Lower leg skin (tissue), 4 donors: ENCODE measurements at regions not wholly inside any gene's neighbourhood (a gene's known extent, or its start where the extent isn't known, plus 50 kb on each side); places are given as distances from the start of the nearest gene placed in this dataset.

Experiments
- DNase-seq, 2 donors: peaks; one replicate each; pipeline ENCODE4 v3.0.0-alpha.2; 2019; ENCODE audit warnings: low spot score in 2 of 2
- H3K4me3 ChIP-seq: fragments of 200-600 bp; sonication (generic); 2 replicates; pipeline ENCODE4 v1.5.1; 2017; ENCODE audit warnings: mild to moderate bottlenecking, low read depth; ENCODE audit not compliant: poor library complexity, severe bottlenecking
- POLR2A ChIP-seq, 2 donors: fragments of 450-650 bp; IDR thresholded peaks; one replicate each; pipeline ENCODE4 v1.6.1; 2016 to 2017; ENCODE audit warnings: antibody characterized with exemption in 2 of 2, mild to moderate bottlenecking in 1 of 2, moderate library complexity in 1 of 2
- WGBS, 2 donors: methylation state at CpG; one replicate each; pipeline ENCODE4 v1.1.5; 2018; 5-methylcytosine and 5-hydroxymethylcytosine counted together
- intact Hi-C: fragments of 100-400 bp; cut with DNase I; formaldehyde crosslinking; loops from one replicate; pipeline ENCODE4 v1.15.0; 2023; ENCODE audit warnings: low total_unique reads
- TF ChIP-seq, protein P1 (sequence below), 3 donors: fragments of 450-650 bp; IDR thresholded peaks; one replicate each; pipeline ENCODE4 v1.5.1; 2016; ENCODE audit warnings: antibody characterized with exemption in 3 of 3, mild to moderate bottlenecking in 3 of 3, moderate library complexity in 2 of 3

DNA sequence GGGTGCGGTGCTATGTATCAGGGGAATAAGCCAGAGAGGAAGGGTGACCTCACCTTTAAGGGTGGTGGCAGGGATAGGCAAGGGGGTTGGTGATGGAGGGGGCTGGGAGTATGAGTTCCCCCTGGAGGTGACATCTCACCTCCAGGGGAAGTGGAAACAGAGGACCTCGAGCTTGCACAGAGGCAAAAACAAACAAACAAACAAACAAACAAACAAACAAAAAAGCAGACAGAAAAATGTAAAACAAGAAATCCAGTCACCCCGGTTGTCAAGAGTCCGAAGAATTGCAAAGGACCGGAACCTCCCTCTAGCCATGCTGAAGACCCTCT is 112.2 kb upstream of the MYL2 start:
- no peak for TF ChIP-seq POLR2A (IDR thresholded peaks at IDR 0.05)
- TF ChIP-seq, protein P1, sequence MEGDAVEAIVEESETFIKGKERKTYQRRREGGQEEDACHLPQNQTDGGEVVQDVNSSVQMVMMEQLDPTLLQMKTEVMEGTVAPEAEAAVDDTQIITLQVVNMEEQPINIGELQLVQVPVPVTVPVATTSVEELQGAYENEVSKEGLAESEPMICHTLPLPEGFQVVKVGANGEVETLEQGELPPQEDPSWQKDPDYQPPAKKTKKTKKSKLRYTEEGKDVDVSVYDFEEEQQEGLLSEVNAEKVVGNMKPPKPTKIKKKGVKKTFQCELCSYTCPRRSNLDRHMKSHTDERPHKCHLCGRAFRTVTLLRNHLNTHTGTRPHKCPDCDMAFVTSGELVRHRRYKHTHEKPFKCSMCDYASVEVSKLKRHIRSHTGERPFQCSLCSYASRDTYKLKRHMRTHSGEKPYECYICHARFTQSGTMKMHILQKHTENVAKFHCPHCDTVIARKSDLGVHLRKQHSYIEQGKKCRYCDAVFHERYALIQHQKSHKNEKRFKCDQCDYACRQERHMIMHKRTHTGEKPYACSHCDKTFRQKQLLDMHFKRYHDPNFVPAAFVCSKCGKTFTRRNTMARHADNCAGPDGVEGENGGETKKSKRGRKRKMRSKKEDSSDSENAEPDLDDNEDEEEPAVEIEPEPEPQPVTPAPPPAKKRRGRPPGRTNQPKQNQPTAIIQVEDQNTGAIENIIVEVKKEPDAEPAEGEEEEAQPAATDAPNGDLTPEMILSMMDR (IDR thresholded peaks at IDR 0.05): no peak
- WGBS, 2 donors: 28 to 32% methylated on average over 5 of the region's 5 CpGs
- intact Hi-C loops: no loop called here
- DNase-seq: no peak
- H3K4me3 ChIP-seq: no peak overlapping the region

DNA sequence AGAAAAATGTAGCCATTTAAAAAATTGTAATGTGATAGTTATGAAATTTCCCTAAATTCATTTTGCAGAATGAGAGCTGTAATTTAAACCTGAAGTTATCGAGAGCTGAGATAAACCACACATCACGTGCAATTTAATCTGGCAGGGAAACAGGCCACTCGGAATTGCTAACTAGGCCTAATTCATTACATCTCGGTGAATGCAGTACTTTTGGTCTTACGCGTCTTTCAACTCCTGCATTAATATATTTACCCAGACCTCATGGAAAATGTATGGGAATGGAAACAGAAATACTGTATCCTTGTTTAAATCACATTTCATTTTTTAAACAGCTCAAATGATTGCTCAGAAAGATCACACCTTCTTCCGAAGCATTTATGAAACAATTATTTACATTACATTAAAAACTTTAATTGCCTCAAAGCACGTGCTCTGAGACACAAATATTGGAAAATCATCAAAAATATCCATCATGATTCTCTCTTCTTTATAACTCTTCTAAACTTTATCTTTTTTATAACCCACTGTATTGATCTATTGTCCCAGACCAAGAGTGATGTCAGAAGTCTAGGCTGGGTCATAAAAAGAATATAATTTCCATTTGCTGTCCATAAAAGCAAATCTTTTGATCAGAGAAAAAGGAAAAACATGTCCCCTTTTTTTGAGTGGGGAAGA is 111.7 kb upstream of the MYL2 start:
- WGBS, 2 donors: 75 to 80% methylated on average over 8 of the region's 8 CpGs
- intact Hi-C loops: no loop called here
- TF ChIP-seq, protein P1 (IDR thresholded peaks at IDR 0.05): no peak
- no peak for TF ChIP-seq POLR2A (IDR thresholded peaks at IDR 0.05)
- no peak overlapping the region for H3K4me3 ChIP-seq
- DNase-seq: no peak

- TF ChIP-seq POLR2A (IDR thresholded peaks at IDR 0.05): no peak
- TF ChIP-seq, protein P1 (IDR thresholded peaks at IDR 0.05): no peak
- no peak for DNase-seq
- 37 to 38% methylated on average over 5 of the region's 5 CpGs for WGBS, 2 donors
- intact Hi-C loops: no loop called here
- no peak overlapping the region for H3K4me3 ChIP-seq
Measured at GRCh38 chr12:111030800-111031199, 110.4 kb upstream of the MYL2 start.

DNA sequence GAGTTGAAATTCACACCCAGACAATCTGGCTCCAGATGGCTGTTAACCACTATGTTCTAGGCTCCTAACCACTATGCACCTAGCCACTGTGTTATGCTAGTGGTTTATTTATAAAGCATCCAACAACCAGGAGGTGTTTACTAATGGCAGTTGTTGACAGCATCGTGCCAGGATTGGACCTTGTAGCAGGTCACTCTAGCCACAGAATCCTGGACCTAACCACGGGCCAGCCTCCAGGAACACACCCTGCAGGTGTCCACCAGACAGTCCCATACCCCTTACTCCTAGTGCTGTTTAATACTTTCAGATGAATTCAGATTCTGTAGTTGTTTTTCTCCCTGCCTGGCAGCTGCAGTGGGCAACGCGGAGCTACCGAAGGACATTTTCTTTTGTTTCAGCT is 109.4 kb upstream of the MYL2 start:
- 42 to 50% methylated on average over 5 of the region's 5 CpGs for WGBS, 2 donors
- intact Hi-C loops: loop anchor here (10.0 kb wide), 1 partner anchor 285 kb away; no protein-coding TSS in a partner anchor
- TF ChIP-seq POLR2A (IDR thresholded peaks at IDR 0.05): no peak
- TF ChIP-seq, protein P1 (IDR thresholded peaks at IDR 0.05): no peak
- no peak for DNase-seq
- no peak overlapping the region for H3K4me3 ChIP-seq

GRCh38 chr12:111029305-111029704 is 108.9 kb upstream of the MYL2 start:
- no peak for DNase-seq
- intact Hi-C loops: loop anchor here (10.0 kb wide), 1 partner anchor 285 kb away; no protein-coding TSS in a partner anchor
- no peak overlapping the region for H3K4me3 ChIP-seq
- WGBS, 2 donors: 94 to 95% methylated on average over 4 of the region's 4 CpGs
- TF ChIP-seq, protein P1 (IDR thresholded peaks at IDR 0.05): no peak
- no peak for TF ChIP-seq POLR2A (IDR thresholded peaks at IDR 0.05)

GRCh38 chr12:111028830-111029229 is 108.5 kb upstream of the MYL2 start:
- no peak for TF ChIP-seq POLR2A (IDR thresholded peaks at IDR 0.05)
- TF ChIP-seq, protein P1 (IDR thresholded peaks at IDR 0.05): no peak
- no peak for DNase-seq
- 61 to 70% methylated on average over 2 of the region's 2 CpGs for WGBS, 2 donors
- no peak overlapping the region for H3K4me3 ChIP-seq
- intact Hi-C loops: loop anchor here (10.0 kb wide), 1 partner anchor 286 kb away; no protein-coding TSS in a partner anchor
